HG03066 (cell line): ENCODE measurements at regions not wholly inside any gene's neighbourhood (a gene's known extent, or its start where the extent isn't known, plus 50 kb on each side); places are given as distances from the start of the nearest gene placed in this dataset.

ENCODE experiments used
- ATAC-seq: cut with Tn5 transposase; IDR thresholded peaks from one replicate; pipeline ENCODE4 v1.9.1; 2021; ENCODE audit warnings: low read depth; ENCODE audit not compliant: unreplicated experiment

DNA sequence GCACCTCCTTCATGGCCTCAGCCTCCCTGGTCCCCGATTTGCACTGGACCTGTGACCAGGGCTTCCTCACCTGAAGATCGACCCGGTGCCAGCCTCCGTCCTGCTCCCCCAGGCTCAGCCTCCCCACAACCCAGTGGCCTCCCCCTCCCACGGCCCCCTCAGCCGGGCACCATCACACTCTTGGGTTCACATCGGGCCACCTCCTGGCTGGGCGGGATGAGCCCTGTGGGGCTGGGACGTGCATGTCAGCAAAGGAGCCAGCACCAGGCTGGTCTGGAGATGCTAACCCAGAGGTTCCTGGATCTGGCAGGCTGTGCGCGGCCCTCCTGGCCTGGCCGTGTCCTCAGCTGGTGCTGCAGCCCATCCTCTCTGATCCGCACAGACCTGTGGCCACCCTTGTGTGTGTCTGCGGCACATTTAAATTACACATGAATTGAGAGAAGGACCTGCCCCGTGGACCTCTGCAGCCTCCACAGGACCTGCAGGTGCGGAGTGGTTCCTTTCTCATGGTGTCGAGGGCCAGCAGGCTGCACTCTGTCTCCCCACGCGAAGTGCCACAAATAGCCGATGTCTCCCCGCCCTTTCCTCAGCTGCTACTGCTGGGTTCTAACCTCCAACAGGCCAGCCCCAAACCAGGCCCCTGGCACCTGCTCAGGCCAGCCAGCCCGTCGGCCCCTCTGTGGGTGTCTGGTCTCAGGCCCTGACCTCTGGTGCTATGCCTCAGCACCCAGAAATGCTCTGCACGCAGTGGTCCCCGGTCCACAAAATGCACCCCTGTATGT lies 237.5 kb downstream of the ERMARD start:
- no peak for ATAC-seq

DNA sequence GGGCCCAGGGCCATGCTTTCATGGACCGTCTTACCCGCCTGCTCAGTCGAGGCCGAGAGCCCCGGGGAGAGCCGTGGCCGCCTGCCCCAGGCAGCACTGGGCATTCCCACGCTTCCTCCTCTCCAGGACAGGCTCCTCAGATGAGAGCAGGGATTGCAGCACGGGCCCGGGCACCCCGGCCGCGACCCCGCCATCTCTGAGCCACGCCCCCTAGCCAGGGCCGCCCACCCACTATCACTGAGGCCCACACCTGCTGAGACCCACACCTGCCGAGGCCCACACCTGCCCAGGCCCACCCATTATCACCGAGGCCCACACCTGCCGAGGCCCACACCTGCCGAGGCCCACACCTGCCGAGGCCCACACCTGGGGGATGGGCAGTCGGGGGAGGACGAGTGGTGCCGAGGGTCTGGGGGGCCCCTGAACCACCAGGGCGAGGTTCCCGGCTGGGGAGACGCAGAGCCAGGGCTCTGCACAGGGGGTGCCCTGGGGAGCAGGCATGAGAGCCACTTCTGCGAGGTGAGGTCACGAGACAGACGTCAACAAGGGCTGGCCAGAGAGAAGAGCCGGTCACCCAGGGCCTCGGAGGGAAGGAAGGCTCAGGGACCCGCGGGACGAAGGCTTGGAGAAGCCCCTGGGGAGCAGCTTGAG lies 235.6 kb downstream of the ERMARD start:
- ATAC-seq = no peak

DNA sequence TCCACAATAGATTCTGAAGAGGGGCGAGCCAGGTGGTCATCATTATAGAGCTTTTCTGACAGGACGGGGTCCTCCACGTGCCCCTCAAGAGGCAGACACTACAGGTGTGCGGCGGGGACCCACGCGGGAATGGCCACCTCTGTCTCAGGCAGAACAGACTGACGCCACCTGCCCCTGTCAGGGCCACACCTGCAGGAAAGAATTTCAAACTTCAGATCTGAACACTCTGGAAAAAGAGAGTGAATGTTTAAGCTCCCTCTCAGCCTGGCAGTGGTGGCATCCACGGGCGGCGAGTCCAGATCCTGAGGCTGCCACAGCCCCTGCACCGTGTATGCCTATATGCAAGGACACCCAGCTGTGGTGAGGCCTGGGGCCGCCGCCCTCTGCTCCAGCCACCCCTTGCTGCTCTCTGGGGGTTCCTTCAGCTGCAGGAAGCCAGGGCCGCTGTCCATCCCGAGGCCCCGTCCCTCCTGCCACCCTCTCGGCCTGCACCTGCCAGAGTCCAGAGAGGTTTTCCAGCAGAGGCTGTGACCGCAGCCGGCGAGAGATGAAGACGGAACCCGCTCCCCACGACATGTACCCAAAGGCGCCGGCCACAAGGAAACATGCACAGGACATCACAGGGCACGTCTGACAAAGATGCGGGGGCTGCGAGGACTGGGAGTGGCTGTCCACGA lies 234.9 kb downstream of the ERMARD start:
- no peak for ATAC-seq

DNA sequence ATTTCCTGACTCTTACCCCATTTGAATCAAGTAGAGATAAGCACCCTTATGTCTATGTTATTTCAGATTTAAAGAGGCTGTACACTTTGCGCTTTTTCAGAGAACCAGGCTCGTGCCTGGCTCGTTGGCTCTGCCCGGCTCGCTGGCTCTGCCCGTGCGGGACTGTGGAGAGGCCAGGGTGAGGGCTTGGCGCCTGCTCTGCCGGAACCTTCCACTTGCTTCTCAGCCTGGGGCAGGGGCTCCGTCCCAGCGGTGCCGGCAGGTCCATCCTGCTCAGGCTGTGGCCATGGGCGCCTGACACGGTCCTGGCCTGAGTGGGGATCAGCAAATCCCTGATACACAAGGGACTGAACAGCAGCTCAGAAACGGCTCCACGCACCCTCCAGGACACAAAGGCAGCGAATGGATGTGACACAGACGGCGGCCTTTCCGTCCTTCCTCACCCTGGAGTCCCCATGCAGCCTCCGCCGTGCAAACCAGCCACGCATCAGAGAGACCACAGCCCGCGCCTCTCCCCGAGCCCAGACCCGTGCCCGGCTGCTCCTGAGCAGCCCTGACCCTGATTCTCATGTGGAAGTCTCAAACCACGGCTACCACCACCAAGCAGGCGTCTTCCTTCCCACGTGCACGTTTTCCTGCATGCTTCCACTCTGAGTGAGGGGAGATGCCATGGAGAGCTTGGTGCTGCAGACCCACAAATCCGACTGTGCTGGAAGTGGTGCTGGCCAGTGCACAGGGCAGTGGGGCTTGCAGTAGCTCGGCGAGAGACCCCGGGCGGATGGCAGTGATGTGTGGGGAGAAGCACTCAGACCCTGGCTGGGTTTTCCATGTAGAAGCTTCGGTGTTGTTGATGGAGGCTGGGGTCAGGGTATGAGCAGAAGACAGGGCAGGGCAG lies 233.9 kb downstream of the ERMARD start:
- no peak for ATAC-seq

DNA sequence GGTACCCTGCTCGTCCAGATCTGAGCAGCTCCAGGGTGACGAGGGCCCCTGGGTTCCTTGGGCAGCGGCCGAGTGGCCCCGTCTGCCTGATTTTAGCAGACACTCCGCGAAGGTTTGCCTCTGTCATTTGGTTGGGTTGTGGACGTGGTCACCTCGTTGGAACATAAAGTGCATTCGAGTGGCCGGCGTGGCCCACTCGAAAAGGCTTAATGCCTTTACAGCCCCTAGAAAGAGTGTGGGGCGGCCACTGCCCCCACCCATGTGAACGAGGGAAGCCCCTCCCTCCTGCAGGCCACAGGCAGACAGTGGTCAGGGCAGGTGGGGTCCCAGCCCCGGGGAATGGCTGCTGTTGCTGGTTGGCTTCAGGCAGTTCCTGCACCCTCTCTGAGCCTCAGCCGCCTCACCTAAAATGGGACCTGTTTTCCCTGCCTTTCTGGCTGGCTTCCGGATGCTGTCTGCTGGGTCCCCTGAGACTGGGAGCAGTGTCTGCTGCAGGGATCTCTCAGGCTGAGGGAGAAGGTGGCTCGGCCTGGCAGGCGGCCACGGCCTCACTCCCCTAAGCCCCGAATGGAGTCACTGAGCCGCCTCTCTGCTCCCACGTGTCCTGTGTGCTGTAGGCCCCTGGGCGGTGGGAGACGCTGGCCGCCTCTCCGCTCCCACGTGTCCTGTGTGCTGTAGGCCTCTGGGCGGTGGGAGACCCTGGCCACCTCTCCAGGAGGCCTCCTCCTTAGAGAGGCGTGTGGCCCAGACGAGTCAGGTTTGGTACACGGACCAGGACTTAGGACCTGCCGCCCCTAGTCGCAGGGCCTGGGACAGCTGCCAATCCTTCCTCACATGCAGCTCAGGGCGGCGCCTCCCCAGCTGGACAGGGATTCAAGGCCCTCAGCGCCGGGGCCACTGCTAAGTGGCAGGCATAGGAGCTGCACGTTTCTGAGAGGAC lies 233.0 kb downstream of the ERMARD start:
- ATAC-seq = no peak

DNA sequence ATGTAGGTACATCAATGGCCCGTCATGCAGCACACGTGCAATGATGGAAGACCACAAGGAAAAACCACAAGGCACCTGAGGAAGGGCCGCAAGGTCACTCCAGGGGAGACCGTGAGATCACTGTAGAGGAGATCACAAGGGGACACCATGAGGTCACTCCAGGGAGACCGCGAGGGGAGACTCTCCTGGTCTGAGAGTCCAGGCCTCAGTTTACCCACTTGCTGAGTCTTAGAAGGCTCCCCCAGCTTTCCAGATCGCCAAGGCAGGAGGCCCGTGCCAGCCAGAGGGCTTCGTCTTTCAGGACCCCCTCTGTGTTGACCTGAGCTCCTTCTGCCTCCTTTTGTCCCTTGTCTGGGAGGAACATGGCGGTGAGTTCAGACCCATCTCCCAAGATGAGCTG lies 232.2 kb downstream of the ERMARD start:
- ATAC-seq = no peak

DNA sequence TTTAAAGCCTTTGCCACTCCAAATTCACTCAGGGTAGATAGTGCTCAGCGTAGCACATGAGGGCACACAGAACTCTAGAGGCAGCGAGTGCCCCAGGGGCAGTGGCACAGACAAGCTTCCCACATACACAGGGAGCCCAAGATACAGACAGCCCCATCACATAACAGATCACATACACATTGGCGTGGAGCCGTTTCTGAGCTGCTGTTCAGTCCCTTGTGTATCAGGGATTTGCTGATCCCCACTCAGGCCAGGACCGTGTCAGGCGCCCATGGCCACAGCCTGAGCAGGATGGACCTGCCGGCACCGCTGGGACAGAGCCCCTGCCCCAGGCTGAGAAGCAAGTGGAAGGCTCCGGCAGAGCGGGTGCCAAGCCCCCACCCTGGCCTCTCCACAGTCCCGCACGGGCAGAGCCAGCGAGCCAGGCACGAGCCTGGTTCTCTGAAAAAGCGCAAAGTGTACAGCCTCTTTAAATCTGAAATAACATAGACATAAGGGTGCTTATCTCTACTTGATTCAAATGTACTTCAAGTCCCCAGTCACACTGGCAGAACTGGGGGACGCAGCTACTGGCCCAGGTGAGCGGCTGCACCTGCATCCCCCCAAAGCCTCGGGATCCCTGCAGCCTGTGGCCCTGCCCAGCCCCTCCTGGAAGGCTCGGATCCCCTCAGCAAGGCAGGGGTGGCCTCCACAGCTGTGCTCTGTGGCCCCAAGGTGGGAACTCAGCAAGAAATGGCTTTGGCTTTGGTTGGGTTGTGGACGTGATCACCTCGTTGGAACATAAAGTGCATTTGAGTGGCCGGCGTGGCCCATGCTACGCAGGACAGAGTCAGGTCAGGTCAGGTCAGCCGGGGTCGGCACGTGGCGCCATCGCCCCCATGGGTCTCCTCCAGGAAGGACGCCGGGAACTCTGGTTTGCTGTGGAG lies 231.3 kb downstream of the ERMARD start:
- ATAC-seq = no peak

DNA sequence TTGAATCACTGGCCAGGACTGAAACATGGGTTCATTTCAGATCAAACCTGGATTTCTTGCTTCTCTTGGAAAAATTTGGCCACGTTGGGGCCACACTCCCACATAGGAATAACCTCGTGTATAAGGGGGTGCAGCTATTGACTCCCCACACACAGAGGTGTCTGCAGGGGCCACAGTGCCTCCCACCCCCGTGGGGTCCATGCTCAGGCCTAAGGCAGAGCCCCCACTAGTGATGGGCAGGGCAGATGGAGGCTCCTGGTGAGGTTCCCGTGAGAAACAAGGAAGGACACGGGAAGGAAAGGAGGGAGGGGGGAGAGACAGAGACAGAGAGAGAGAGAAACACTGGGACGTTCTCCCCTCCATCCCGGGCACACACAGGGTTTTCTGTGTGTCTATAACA lies 230.5 kb downstream of the ERMARD start:
- ATAC-seq = no peak

DNA sequence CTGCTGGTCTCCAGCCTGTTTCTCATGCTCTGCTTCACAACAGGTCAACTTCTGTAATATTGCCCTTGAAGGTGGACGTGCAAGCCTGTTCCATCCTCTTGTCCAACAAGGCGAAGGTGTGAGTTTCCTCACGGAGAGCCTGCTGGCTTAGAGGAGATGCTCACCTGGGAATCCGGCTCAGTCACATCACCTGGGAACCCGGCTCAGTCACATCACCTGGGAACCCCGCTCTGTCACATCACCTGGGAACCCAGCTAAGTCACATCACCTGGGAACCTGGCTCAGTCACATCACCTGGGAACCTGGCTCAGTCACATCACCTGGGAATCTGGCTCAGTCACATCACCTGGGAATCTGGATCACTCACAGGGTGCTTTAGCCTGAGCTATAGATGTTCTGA lies 230.1 kb downstream of the ERMARD start:
- no peak for ATAC-seq

DNA sequence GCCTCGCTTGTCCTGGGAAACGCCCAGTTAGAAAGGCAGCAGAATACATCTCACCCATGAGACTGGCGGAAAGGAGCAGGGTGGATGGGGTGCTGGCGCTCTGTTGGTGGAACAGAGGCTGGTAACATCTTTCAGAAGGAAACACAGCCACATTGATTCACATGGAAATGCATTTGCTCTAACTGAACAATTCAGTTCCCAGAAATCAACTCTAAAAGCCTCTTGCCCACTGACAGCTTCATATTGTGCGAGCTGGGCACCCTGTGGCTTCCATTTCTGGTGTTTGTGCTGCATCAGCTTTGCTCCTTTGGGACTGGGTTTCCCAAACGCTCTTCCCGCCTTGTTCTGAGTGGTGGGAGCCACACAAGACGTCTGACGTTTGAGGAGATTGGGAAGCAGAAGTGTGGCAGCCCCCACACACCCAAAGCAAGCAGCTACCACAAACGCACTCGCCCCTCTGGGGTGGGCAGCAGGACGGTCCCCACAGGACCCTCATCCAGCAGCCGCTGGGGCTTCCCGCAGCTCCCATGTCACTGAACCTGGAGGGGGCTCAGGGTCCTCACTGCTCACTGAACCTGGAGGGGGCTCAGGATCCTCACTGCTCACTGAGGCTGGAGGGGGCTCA lies 229.5 kb downstream of the ERMARD start:
- ATAC-seq = no peak

DNA sequence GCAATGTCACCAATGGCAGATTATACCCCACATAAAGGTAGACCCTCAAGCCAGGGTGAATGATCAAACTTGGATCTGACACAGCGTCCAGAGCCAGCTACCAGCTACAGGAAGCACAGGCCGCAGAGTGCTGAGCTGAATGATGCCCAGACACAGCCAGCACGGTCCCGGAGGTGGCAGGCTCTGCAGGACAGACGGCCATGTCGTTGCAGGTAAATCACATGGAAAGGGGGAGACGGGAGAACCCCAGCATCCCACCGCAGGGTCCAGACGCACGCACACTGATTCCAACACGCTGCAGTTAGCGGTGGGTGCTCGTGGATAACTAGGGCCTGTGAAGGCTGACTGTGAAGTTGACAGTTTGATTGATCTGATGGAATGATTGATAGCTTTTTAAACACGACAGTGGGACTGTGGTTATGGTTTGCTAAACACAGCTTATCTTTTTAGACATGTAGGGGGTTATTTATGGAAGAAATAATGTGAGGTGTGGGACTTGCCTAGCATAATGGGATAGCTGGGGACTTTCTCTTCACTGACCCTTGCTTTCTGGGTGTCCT lies 228.5 kb downstream of the ERMARD start:
- no peak for ATAC-seq

DNA sequence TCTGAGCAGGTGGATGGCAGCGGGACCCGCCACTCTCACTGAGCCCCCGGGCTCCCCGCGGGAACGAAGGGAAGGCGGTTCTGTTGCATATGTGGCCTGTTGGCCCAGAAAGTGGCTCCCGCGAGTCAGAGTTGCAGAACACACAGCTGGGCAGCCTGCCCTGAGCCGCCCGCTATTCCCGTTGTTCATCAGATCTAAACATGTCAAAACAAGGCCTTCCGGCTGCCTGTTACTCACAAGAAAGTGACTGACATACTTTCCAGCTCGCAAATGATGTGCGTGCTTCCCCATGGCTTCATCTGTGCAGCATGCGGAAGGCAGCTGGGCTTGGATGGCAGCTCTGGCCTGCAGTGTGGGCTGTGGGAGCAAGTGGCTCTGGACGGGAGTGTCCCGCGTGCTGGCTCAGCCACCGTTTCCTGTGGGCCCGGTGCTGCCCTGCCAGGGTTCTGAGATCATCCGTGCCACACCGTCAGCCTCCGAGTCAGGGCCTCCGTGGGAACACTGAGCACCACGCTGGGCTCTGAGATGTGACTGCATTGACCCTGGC lies 227.3 kb downstream of the ERMARD start:
- ATAC-seq = no peak

DNA sequence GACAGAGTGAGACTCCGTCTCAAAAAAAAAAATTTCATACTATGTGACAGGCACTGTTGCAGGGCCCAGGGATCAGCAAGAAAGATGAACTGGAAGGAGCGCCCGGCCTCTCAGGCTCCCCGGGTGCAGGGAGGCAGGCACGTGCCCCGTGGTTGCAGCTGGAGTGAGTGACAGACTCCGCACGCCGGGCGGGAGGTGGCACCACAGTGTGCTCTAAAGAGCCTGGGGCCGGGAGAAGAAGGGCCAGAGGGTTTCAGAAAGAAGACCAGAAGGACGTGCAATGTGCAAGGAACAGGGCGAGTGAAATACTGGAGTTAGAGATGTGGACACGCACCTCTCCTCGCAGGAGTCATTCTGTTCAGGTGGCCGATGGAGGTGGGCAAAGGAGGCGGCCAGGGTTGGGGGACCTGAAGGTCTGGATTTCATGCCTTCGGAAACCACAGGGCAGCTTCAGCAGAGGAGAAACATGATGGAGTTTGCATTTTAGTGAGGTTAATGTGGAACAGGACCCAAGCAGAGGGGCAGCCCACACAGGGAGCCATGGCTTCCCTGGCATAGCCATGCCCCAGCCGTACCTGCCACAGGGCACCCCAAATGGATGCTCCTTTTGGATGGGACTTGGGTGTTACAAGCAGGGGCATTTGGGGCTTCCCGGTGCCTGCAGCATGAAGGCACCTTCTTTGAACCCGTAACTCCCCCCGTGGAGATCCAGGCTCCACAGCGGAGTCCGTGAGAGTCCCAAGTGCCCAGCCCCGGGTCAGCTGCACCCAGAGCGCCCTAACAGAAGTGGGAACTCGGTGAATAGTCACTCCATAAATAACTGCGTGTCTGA lies 226.2 kb downstream of the ERMARD start:
- ATAC-seq = no peak

DNA sequence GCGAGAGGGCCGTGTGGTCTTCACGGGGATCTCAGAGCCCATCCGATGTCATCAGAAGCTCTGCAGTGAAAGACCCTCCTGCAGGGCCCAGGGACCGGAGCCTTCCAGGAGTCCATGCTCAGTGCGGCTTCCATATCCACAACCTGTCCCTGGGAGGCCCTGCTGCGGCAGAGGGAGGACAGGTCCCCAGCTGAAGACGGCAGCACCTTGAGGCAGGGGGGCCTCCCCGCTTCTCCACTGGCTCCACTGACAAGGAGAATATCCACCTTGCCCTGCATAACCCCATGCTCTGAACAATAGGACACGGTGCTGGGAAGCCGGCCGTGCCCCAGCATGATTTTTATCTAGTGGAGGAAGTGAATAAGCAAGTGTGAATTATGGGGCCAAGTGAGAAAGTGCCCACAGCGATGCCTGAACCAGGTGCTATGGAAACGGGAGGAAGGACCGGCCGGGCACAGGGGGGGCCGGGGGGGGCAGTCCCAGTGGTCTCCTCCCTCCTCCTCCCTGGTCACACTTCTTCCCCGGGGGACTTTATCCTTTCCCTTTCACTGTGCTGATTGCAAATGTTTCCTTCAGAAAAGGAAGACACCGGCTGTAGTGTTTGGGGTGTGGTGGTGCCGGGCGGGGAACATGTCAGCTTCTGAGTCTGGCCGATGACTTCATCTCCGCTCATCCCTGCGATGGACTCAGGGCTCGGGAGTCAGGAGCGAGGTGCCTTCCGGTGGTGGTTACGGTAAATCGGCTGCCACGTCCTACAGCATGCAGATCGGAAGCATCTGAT lies 225.1 kb downstream of the ERMARD start:
- ATAC-seq = no peak

DNA sequence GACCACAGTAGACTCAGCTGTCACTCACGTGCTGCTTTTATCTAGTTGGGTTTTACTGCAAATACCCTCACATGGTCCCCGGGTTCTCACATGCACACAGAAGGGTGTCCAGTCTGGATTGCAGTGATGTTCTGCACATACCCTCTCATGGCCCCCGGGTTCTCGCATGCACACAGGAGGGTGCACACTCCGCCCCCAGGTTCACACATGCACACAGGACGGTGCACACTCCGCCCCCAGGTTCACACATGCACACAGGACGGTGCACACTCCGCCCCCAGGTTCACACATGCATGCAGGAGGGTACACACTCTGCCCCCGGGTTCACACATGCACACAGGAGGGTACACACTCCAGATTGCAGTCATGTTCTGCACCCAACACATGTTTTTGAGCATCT lies 224.3 kb downstream of the ERMARD start:
- no peak for ATAC-seq

DNA sequence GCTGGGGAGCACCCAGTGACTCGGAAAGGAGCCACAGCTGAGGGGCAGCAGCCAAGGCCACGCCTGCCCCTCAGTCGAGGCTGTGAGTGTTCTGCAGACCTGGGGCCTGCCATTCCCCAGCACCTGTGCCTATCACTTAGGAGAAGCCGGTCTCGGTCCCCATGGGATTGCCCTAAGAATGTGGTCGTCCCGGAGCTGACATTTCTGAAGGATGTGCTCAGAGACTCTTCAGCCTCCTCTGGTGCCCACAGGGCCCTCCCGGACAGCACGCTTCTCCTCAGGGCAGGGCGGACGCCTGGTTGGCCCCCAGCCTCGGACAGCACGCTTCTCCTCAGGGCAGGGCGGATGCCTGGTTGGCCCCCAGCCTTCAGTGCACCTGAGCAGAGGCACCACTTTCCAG lies 223.9 kb downstream of the ERMARD start:
- no peak for ATAC-seq
